Astrocyte (in vitro differentiated cells and primary cell): ENCODE measurements at regions not wholly inside any gene's neighbourhood (a gene's known extent, or its start where the extent isn't known, plus 50 kb on each side); places are given as distances from the start of the nearest gene placed in this dataset.

Experiments used
- DNase-seq: peaks from one replicate; pipeline ENCODE4 v3.0.0-alpha.2; 2010; ENCODE audit warnings: low read depth
- FAIRE-seq: peaks from 2 replicates; lab custom pipeline; 2011; peaks lifted over from hg19 to GRCh38; lab: Jason Lieb, UNC
- H2AFZ ChIP-seq: 2 replicates; pipeline ENCODE4 v1.6.0; 2012; ENCODE audit warnings: low read depth, low read length, inconsistent platforms
- H3K27ac ChIP-seq: 2 replicates; pipeline ENCODE4 v1.5.1; 2011; ENCODE audit warnings: low read depth, low read length, inconsistent platforms
- H3K27me3 ChIP-seq: 2 replicates; pipeline ENCODE4 v1.6.0; 2011; ENCODE audit warnings: low read length, inconsistent platforms; ENCODE audit not compliant: insufficient read depth
- H3K36me3 ChIP-seq: 2 replicates; pipeline ENCODE4 v1.5.1; 2011; ENCODE audit warnings: low read length, inconsistent platforms; ENCODE audit not compliant: insufficient read depth
- H3K4me1 ChIP-seq: 2 replicates; pipeline ENCODE4 v1.5.1; 2011; ENCODE audit warnings: low read length, inconsistent platforms; ENCODE audit not compliant: insufficient read depth
- H3K4me2 ChIP-seq: 2 replicates; pipeline ENCODE4 v1.6.0; 2012; ENCODE audit warnings: low read length, inconsistent platforms
- H3K4me3 ChIP-seq: 2 replicates; pipeline ENCODE4 v1.5.1; 2011; ENCODE audit warnings: low read depth, mild to moderate bottlenecking, low read length, inconsistent platforms; ENCODE audit not compliant: insufficient read depth
- H3K79me2 ChIP-seq: 2 replicates; pipeline ENCODE4 v1.6.0; 2012; ENCODE audit warnings: mild to moderate bottlenecking, low read length, inconsistent platforms; ENCODE audit not compliant: insufficient read depth
- H3K9ac ChIP-seq: 2 replicates; pipeline ENCODE4 v1.6.0; 2012; ENCODE audit warnings: mild to moderate bottlenecking, low read length, inconsistent platforms
- H3K9me3 ChIP-seq: 2 replicates; pipeline ENCODE4 v1.5.1; 2012; ENCODE audit warnings: low read depth, mild to moderate bottlenecking, low read length, inconsistent platforms; ENCODE audit not compliant: insufficient read depth
- H4K20me1 ChIP-seq: 2 replicates; pipeline ENCODE4 v1.6.0; 2012; ENCODE audit warnings: low read length, inconsistent platforms; ENCODE audit not compliant: insufficient read depth
- H3K27ac Mint-ChIP-seq: one replicate; pipeline ENCODE4 v1.8.0; 2021; ENCODE audit warnings: mild to moderate bottlenecking, mixed read lengths; ENCODE audit not compliant: unreplicated experiment
- H3K27me3 Mint-ChIP-seq: one replicate; pipeline ENCODE4 v1.8.0; 2021; ENCODE audit warnings: low read depth, mixed read lengths; ENCODE audit not compliant: unreplicated experiment
- H3K36me3 Mint-ChIP-seq: one replicate; pipeline ENCODE4 v1.8.0; 2021; ENCODE audit warnings: low read depth, mixed read lengths; ENCODE audit not compliant: unreplicated experiment
- H3K4me1 Mint-ChIP-seq: one replicate; pipeline ENCODE4 v1.8.0; 2021; ENCODE audit warnings: low read depth, mixed read lengths; ENCODE audit not compliant: unreplicated experiment
- H3K4me3 Mint-ChIP-seq: one replicate; pipeline ENCODE4 v1.8.0; 2021; ENCODE audit warnings: mild to moderate bottlenecking, moderate library complexity, mixed read lengths; ENCODE audit not compliant: unreplicated experiment
- H3K9me3 Mint-ChIP-seq: one replicate; pipeline ENCODE4 v1.8.0; 2021; ENCODE audit warnings: mild to moderate bottlenecking, mixed read lengths; ENCODE audit not compliant: unreplicated experiment
- CTCF ChIP-seq: IDR thresholded peaks from 2 replicates; pipeline ENCODE4 v1.5.1; 2011; ENCODE audit warnings: low read depth, mild to moderate bottlenecking, inconsistent platforms, low read length, moderate library complexity; ENCODE audit not compliant: insufficient read depth
- EZH2 ChIP-seq: IDR thresholded peaks from 2 replicates; pipeline ENCODE4 v1.6.1; 2012; ENCODE audit warnings: mild to moderate bottlenecking, low read length, inconsistent platforms; ENCODE audit not compliant: insufficient read depth

- H3K27ac ChIP-seq = no peak overlapping the region
- H3K27ac Mint-ChIP-seq = no peak overlapping the region
- H3K9me3 Mint-ChIP-seq = peaks cover 6% of the 10 kb centered on the region
- H3K4me1 ChIP-seq = no peaks in the 10 kb centered on the region
- TF ChIP-seq CTCF (no peak), EZH2 (no peak)
- H3K4me3 Mint-ChIP-seq = no peak overlapping the region
- H3K36me3 Mint-ChIP-seq = no peaks in the 10 kb centered on the region
- H3K79me2 ChIP-seq = no peaks in the 10 kb centered on the region
- H3K27me3 ChIP-seq = no peaks in the 10 kb centered on the region
- DNase-seq = no peak
- H3K4me1 Mint-ChIP-seq = no peaks in the 10 kb centered on the region
- no peaks in the 10 kb centered on the region for H4K20me1 ChIP-seq
- H3K4me3 ChIP-seq = no peak overlapping the region
- H3K9me3 ChIP-seq = no peaks in the 10 kb centered on the region
- H3K27me3 Mint-ChIP-seq = no peaks in the 10 kb centered on the region
- H3K9ac ChIP-seq = no peak overlapping the region
- no peak overlapping the region for H3K4me2 ChIP-seq
- no peak overlapping the region for H2AFZ ChIP-seq
- FAIRE-seq = no peak
- no peaks in the 10 kb centered on the region for H3K36me3 ChIP-seq
Measured at GRCh38 chr5:125429498-125429897, 683.1 kb upstream of the ZNF608 start.

- H3K27me3 Mint-ChIP-seq = no peaks in the 10 kb centered on the region
- Histone ChIP-seq H3K9me3 (no peaks in the 10 kb centered on the region), H2AFZ (no peak overlapping the region), H3K79me2 (no peaks in the 10 kb centered on the region), H3K4me2 (no peak overlapping the region), H3K4me3 (no peak overlapping the region), H3K36me3 (no peaks in the 10 kb centered on the region), H3K4me1 (no peaks in the 10 kb centered on the region), H3K27ac (no peak overlapping the region), H4K20me1 (no peaks in the 10 kb centered on the region), H3K9ac (no peak overlapping the region), H3K27me3 (no peaks in the 10 kb centered on the region)
- TF ChIP-seq CTCF = no peak
- TF ChIP-seq EZH2 = no peak
- FAIRE-seq (no peak), DNase-seq (no peak)
- no peaks in the 10 kb centered on the region for H3K4me1 Mint-ChIP-seq
- peaks cover 5% of the 10 kb centered on the region for H3K9me3 Mint-ChIP-seq
- no peaks in the 10 kb centered on the region for H3K36me3 Mint-ChIP-seq
- H3K27ac Mint-ChIP-seq = no peak overlapping the region
- H3K4me3 Mint-ChIP-seq = no peak overlapping the region
Measured at GRCh38 chr5:125433457-125433856, 687.0 kb upstream of the ZNF608 start.

DNA sequence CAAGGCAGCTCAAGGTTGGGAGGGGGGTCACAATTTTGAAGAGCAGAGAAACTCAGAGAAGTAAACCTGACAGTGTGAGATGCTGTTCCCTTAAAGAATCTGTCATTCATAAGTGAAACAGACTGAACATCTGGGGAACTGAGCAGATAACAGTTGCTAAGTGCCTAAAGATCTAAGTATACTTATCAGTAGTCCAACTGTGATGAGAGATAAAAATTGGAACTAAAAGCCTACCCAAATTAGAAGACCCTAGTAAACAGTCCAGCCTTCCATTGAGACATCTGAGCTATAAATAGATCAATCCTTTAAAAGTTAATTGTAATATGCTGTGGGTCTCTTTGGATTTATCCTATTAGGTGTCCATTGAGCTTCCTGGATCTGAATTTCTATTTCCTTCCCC, 692.8 kb upstream of the ZNF608 start:
- no peaks in the 10 kb centered on the region for H4K20me1 ChIP-seq
- H3K4me2 ChIP-seq = no peak overlapping the region
- H3K79me2 ChIP-seq = no peaks in the 10 kb centered on the region
- Mint-ChIP-seq H3K4me1 (no peaks in the 10 kb centered on the region), H3K4me3 (no peak overlapping the region), H3K9me3 (peaks cover 10% of the 10 kb centered on the region), H3K36me3 (no peaks in the 10 kb centered on the region), H3K27me3 (no peaks in the 10 kb centered on the region), H3K27ac (no peak overlapping the region)
- no peak for TF ChIP-seq EZH2
- no peak for TF ChIP-seq CTCF
- FAIRE-seq = no peak
- no peak for DNase-seq
- no peak overlapping the region for H3K4me3 ChIP-seq
- H3K27me3 ChIP-seq = no peaks in the 10 kb centered on the region
- no peak overlapping the region for H3K27ac ChIP-seq
- H2AFZ ChIP-seq = no peak overlapping the region
- no peaks in the 10 kb centered on the region for H3K36me3 ChIP-seq
- H3K9me3 ChIP-seq = no peaks in the 10 kb centered on the region
- H3K9ac ChIP-seq = no peak overlapping the region
- no peaks in the 10 kb centered on the region for H3K4me1 ChIP-seq
